ENCODE measurements at regions not wholly inside any gene's neighbourhood (a gene's known extent, or its start where the extent isn't known, plus 50 kb on each side); places are given as distances from the start of the nearest gene placed in this dataset.

GRCh38 chr14:38887696-38888095 is 215.3 kb downstream of the SEC23A start:
- TF ChIP-seq CTCF (conservative IDR thresholded peaks at IDR 0.05 in 1 of 2, IDR thresholded peaks at IDR 0.05 in 1 of 2; ENCODE audit: low read depth in 1 of 2, low read length in 2 of 2) = no peak
- TF ChIP-seq EZH2 (IDR thresholded peaks at IDR 0.05; ENCODE audit: low read length, missing control alignments) = no peak
- Histone ChIP-seq H3K9me3 (ENCODE audit: control insufficient read depth, insufficient read depth, low read depth, low read length) (no peaks in the 10 kb centered on the region), H3K4me2 (ENCODE audit: extremely low read depth, insufficient read depth, low read length) (no peak overlapping the region), H3K27me3 (ENCODE audit: control insufficient read depth, insufficient read depth, low read length) (no peaks in the 10 kb centered on the region), H3K4me3 (replicated peaks in 1 of 4; ENCODE audit: control extremely low read depth in 1 of 4, insufficient read depth in 1 of 4, low read depth in 3 of 4, low read length in 4 of 4) (no peak overlapping the region), H3K9ac (ENCODE audit: insufficient read depth, low read length) (no peak overlapping the region), H3K4me1 (ENCODE audit: control insufficient read depth, extremely low read depth, insufficient read depth, low read length) (no peaks in the 10 kb centered on the region), H3K36me3 (ENCODE audit: control insufficient read depth, insufficient read depth, low read length) (no peaks in the 10 kb centered on the region), H3K79me2 (ENCODE audit: control insufficient read depth, insufficient read depth, low read length) (no peaks in the 10 kb centered on the region), H3K27ac (ENCODE audit: insufficient read depth, low read length) (no peak overlapping the region), H2AFZ (ENCODE audit: low read length) (no peak overlapping the region), H4K20me1 (ENCODE audit: control insufficient read depth, extremely low read depth, insufficient read depth, low read length) (no peaks in the 10 kb centered on the region)
- no peak for DNase-seq (ENCODE audit: low read depth in 2 of 2)

GRCh38 chr14:38884109-38884508 is 218.9 kb downstream of the SEC23A start:
- no peaks in the 10 kb centered on the region for H3K79me2 ChIP-seq (ENCODE audit: control insufficient read depth, insufficient read depth, low read length)
- no peak for DNase-seq (ENCODE audit: low read depth in 2 of 2)
- H3K9me3 ChIP-seq (ENCODE audit: control insufficient read depth, insufficient read depth, low read depth, low read length) = no peaks in the 10 kb centered on the region
- H3K4me3 ChIP-seq (replicated peaks in 1 of 4; ENCODE audit: control extremely low read depth in 1 of 4, insufficient read depth in 1 of 4, low read depth in 3 of 4, low read length in 4 of 4) = no peak overlapping the region
- no peaks in the 10 kb centered on the region for H4K20me1 ChIP-seq (ENCODE audit: control insufficient read depth, extremely low read depth, insufficient read depth, low read length)
- TF ChIP-seq CTCF (conservative IDR thresholded peaks at IDR 0.05 in 1 of 2, IDR thresholded peaks at IDR 0.05 in 1 of 2; ENCODE audit: low read depth in 1 of 2, low read length in 2 of 2) = no peak
- no peak for TF ChIP-seq EZH2 (IDR thresholded peaks at IDR 0.05; ENCODE audit: low read length, missing control alignments)
- H3K4me2 ChIP-seq (ENCODE audit: extremely low read depth, insufficient read depth, low read length) = no peak overlapping the region
- no peak overlapping the region for H3K27ac ChIP-seq (ENCODE audit: insufficient read depth, low read length)
- H3K9ac ChIP-seq (ENCODE audit: insufficient read depth, low read length) = no peak overlapping the region
- no peaks in the 10 kb centered on the region for H3K27me3 ChIP-seq (ENCODE audit: control insufficient read depth, insufficient read depth, low read length)
- H2AFZ ChIP-seq (ENCODE audit: low read length) = no peak overlapping the region
- H3K4me1 ChIP-seq (ENCODE audit: control insufficient read depth, extremely low read depth, insufficient read depth, low read length) = no peaks in the 10 kb centered on the region
- no peaks in the 10 kb centered on the region for H3K36me3 ChIP-seq (ENCODE audit: control insufficient read depth, insufficient read depth, low read length)

- TF ChIP-seq CTCF (conservative IDR thresholded peaks at IDR 0.05 in 1 of 2, IDR thresholded peaks at IDR 0.05 in 1 of 2; ENCODE audit: low read depth in 1 of 2, low read length in 2 of 2) = no peak
- no peak for TF ChIP-seq EZH2 (IDR thresholded peaks at IDR 0.05; ENCODE audit: low read length, missing control alignments)
- Histone ChIP-seq H2AFZ (ENCODE audit: low read length) (no peak overlapping the region), H3K27me3 (ENCODE audit: control insufficient read depth, insufficient read depth, low read length) (no peaks in the 10 kb centered on the region), H3K4me1 (ENCODE audit: control insufficient read depth, extremely low read depth, insufficient read depth, low read length) (no peaks in the 10 kb centered on the region), H4K20me1 (ENCODE audit: control insufficient read depth, extremely low read depth, insufficient read depth, low read length) (no peaks in the 10 kb centered on the region), H3K9ac (ENCODE audit: insufficient read depth, low read length) (no peak overlapping the region), H3K4me2 (ENCODE audit: extremely low read depth, insufficient read depth, low read length) (no peak overlapping the region), H3K79me2 (ENCODE audit: control insufficient read depth, insufficient read depth, low read length) (no peaks in the 10 kb centered on the region), H3K4me3 (replicated peaks in 1 of 4; ENCODE audit: control extremely low read depth in 1 of 4, insufficient read depth in 1 of 4, low read depth in 3 of 4, low read length in 4 of 4) (no peak overlapping the region), H3K27ac (ENCODE audit: insufficient read depth, low read length) (no peak overlapping the region), H3K9me3 (ENCODE audit: control insufficient read depth, insufficient read depth, low read depth, low read length) (no peaks in the 10 kb centered on the region), H3K36me3 (ENCODE audit: control insufficient read depth, insufficient read depth, low read length) (no peaks in the 10 kb centered on the region)
- no peak for DNase-seq (ENCODE audit: low read depth in 2 of 2)
These were observed 219.9 kb downstream of the SEC23A start for GRCh38 chr14:38883127-38883526.

All from fibroblast of lung (primary cell).